ENCODE measurements at regions not wholly inside any gene's neighbourhood (a gene's known extent, or its start where the extent isn't known, plus 50 kb on each side); places are given as distances from the start of the nearest gene placed in this dataset.

GRCh38 chr9:126109575-126109974, 217.1 kb upstream of the MVB12B start:
- no peak overlapping the region for H3K4me3 ChIP-seq (replicated peaks in 1 of 3; ENCODE audit: insufficient read depth in 1 of 3, low read depth in 1 of 3, low read length in 3 of 3)
- no peak overlapping the region for H2AFZ ChIP-seq (ENCODE audit: low read depth, low read length)
- no peaks in the 10 kb centered on the region for H3K27me3 ChIP-seq (ENCODE audit: control insufficient read depth in 2 of 2, insufficient read depth in 2 of 2, low read length in 2 of 2)
- H3K27ac ChIP-seq (ENCODE audit: insufficient read depth, low read depth, low read length) = no peak overlapping the region
- POLR2A ChIA-PET = no interaction called here
- no peaks in the 10 kb centered on the region for H3K9me1 ChIP-seq (replicated peaks; ENCODE audit: control insufficient read depth, extremely low read depth, insufficient read depth, low read length)
- no peak overlapping the region for H3K4me2 ChIP-seq (ENCODE audit: insufficient read depth, low read length)
- TF ChIP-seq MAX (IDR thresholded peaks at IDR 0.05; ENCODE audit: insufficient read depth, insufficient read length) = no peak
- TF ChIP-seq MYC (IDR thresholded peaks at IDR 0.05; ENCODE audit: low read depth, low read length) = no peak
- no peak for TF ChIP-seq JUN (IDR thresholded peaks at IDR 0.05; ENCODE audit: borderline replicate concordance, insufficient read depth, insufficient read length, low read depth)
- no peak for TF ChIP-seq EZH2 (IDR thresholded peaks at IDR 0.05; ENCODE audit: borderline replicate concordance, low read depth, low read length, severe bottlenecking)
- TF ChIP-seq POLR2A (IDR thresholded peaks at IDR 0.05; ENCODE audit: low read depth, low read length) = no peak
- no peak for TF ChIP-seq GATA2 (IDR thresholded peaks at IDR 0.05; ENCODE audit: insufficient read depth, insufficient read length, low read depth, low read length)
- no peak for TF ChIP-seq FOS (IDR thresholded peaks at IDR 0.05; ENCODE audit: borderline replicate concordance, insufficient read depth, low read length)
- no peak for TF ChIP-seq CTCF (IDR thresholded peaks at IDR 0.05; ENCODE audit: extremely low read depth in 1 of 2, insufficient read depth in 1 of 2, low read depth in 1 of 2, low read length in 2 of 2)
- TF ChIP-seq POLR2AphosphoS5 (IDR thresholded peaks at IDR 0.05; ENCODE audit: insufficient read depth, low read depth, low read length) = no peak
- no peak overlapping the region for H3K9ac ChIP-seq (replicated peaks; ENCODE audit: extremely low read depth, insufficient read depth, low read length)
- H3K36me3 ChIP-seq (ENCODE audit: control insufficient read depth in 2 of 2, extremely low read depth in 1 of 2, insufficient read depth in 2 of 2, low read length in 2 of 2) = no peaks in the 10 kb centered on the region
- DNase-seq (ENCODE audit: low read depth, low spot score) = no peak
- no peaks in the 10 kb centered on the region for H3K4me1 ChIP-seq (ENCODE audit: control insufficient read depth, extremely low read depth, insufficient read depth, low read length)
- no peaks in the 10 kb centered on the region for H3K79me2 ChIP-seq (ENCODE audit: control insufficient read depth, insufficient read depth, low read length)
- H4K20me1 ChIP-seq (replicated peaks; ENCODE audit: control insufficient read depth, extremely low read depth, insufficient read depth, low read length) = no peaks in the 10 kb centered on the region
- H3K9me3 ChIP-seq (replicated peaks; ENCODE audit: control insufficient read depth, insufficient read depth, low read length) = no peaks in the 10 kb centered on the region
- BruUV-seq (replicated peaks) = no TSS peak
- FAIRE-seq = no peak
- intact Hi-C loops (cut with micrococcal nuclease) (no loop called here), dilution Hi-C loops (cut with MboI; ENCODE audit: extremely low pct_ligation_motif_present, low sequenced_read_pairs) (no loop called here)
- CTCF ChIA-PET = no interaction called here

All from endothelial cell of umbilical vein (primary cell).